ENCODE measurements at regions not wholly inside any gene's neighbourhood (a gene's known extent, or its start where the extent isn't known, plus 50 kb on each side); places are given as distances from the start of the nearest gene placed in this dataset.
"Not testable (repeated sequence)": the region's sequence is repeated elsewhere in the genome, so short reads cannot be mapped to it uniquely, and the experiment has no call there.

DNA sequence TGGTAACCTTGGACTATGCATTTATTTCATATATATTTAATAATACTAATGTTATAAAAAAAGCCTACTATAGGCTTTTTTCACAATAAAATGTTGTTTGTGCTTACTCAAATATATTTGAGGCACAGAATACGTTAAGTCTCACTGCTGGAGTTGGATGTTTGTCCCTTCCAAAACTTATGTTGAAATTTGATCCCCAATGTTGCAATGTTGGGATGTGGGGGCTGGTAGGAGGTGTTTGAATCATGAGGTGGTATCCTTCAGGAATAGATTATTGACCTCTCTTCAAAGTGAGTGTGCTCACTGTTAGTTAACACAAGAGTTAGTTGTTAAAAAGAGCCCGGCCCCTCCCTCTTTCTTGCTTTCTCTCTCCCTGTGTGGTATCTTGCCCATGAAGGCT is 1295.9 kb downstream of the JRKL start:
- DNase-seq (ENCODE audit: insufficient read length, low spot score), result no peak
- TF ChIP-seq POLR2A (IDR thresholded peaks at IDR 0.05; ENCODE audit: low read depth, low read length), result no peak
- FAIRE-seq, result no peak

- no peak for TF ChIP-seq POLR2A (IDR thresholded peaks at IDR 0.05; ENCODE audit: low read depth, low read length)
- FAIRE-seq, result no peak
- DNase-seq (ENCODE audit: insufficient read length, low spot score), result no peak
Measured at GRCh38 chr11:97687111-97687510, 1297.3 kb downstream of the JRKL start.

DNA sequence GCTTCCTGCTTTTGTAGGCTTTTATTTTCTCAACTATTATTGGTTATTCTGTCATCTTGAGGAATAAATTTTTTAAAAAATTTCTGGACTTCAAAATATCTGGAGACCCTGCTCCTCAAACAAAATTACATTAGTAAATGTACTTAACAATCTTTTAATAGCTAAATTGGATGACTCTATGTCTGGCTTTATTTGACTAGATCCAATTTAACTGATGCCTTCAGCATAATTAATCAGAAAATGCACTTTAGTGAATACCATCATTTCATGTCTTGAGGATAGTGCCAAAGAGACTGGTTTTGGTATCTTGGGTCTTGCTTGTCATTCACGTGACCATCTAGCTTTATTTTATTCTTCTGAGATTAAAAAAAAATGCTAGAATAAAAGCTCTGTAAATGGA is 1301.2 kb downstream of the JRKL start:
- FAIRE-seq, result no peak
- TF ChIP-seq POLR2A (IDR thresholded peaks at IDR 0.05; ENCODE audit: low read depth, low read length), result no peak

GRCh38 chr11:97702951-97703350 is 1313.1 kb downstream of the JRKL start:
- FAIRE-seq (no peak), DNase-seq (ENCODE audit: insufficient read length, low spot score) (no peak)
- no peak for TF ChIP-seq POLR2A (IDR thresholded peaks at IDR 0.05; ENCODE audit: low read depth, low read length)

More for the DNA sequence above, 1301.2 kb downstream of the JRKL start:
- DNase-seq (ENCODE audit: insufficient read length, low spot score), result no peak

DNA sequence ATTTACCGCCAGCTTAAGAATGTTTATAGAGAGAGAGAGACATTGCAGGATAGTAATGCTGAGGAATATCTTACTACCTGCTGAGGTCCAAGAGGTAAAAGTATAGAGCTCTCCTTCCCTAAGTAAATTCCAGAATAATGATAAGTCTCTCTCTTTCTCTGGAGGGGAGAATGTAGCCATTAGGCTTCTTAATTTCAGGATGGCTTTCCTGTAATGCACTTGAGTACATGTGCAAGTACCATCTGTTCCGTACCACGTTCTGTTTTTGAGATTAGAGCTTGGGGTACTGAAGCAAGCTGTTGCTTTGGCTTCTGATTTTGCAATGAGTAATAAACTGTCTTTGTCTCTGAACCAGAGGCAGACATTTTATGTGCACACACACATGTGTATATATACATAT is 1314.0 kb downstream of the JRKL start:
- no peak for TF ChIP-seq POLR2A (IDR thresholded peaks at IDR 0.05; ENCODE audit: low read depth, low read length)
- FAIRE-seq (no peak), DNase-seq (ENCODE audit: insufficient read length, low spot score) (no peak)

DNA sequence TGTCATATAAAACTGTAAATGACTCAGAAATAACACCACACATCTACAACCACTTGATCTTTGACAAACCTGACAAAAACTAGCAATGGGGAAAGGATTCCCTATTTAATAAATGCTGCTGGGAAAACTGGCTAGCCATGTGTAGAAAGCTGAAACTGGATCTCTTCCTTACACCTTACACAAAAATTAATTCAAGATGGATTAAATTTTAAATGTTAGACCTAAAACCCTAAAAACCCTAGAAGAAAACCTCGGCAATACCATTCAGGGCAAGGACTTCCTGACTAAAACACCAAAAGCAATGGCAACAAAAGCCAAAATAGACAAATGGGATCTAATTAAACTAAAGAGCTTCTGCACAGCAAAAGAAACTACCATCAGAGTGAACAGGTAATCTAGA is 1315.3 kb upstream of the CNTN5 start:
- not testable (repeated sequence) for FAIRE-seq; DNase-seq (ENCODE audit: insufficient read length, low spot score)

DNA sequence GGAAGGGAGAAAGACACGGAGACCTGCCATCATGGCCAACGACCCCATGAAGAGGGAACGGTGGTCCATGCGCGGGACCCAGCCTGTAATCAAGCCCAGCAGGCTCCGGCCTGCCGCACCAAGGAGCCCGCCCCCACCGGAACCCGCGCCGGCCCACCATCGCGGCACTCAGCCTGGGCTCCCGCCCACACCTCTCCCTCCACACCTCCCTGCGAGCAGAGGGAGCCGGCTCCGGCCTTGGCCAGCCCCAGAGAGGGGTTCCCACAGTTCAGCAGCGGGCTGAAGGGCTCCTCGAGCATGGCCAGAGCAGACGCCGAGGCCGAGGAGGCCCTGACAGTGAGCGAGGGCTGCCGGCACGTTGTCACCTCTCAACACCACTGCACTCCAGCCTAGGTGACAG is 1302.8 kb upstream of the CNTN5 start:
- no peak for TF ChIP-seq POLR2A (IDR thresholded peaks at IDR 0.05; ENCODE audit: low read depth, low read length)
- DNase-seq (ENCODE audit: insufficient read length, low spot score) (no peak), FAIRE-seq (no peak)

DNA sequence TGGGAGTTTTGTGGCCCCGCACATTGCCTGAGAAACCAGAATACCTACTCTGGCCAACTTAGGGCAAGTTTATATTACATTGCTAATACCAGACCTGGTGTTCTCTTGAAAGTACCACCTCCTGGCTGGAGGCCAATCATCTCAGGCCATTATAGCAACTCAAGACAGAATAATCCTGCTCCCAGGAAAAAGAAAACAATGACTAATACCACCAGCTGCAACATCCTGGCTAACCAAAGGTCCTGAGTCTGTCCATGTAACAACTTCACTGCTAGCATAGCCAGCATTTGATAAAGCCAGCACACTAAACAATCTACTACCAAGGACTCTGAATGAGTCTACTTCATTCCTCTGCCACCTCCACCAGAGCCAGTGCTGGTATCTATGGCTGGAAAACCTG is 1298.7 kb upstream of the CNTN5 start:
- no peak for TF ChIP-seq POLR2A (IDR thresholded peaks at IDR 0.05; ENCODE audit: low read depth, low read length)
- FAIRE-seq (peak; percentile 27), DNase-seq (ENCODE audit: insufficient read length, low spot score) (peak; percentile 1)

- DNase-seq (ENCODE audit: insufficient read length, low spot score) (no peak), FAIRE-seq (no peak)
- TF ChIP-seq POLR2A (IDR thresholded peaks at IDR 0.05; ENCODE audit: low read depth, low read length), result no peak
Measured at GRCh38 chr11:97722721-97723120, 1298.0 kb upstream of the CNTN5 start.

- no peak for FAIRE-seq
- DNase-seq (ENCODE audit: insufficient read length, low spot score), result no peak
- no peak for TF ChIP-seq POLR2A (IDR thresholded peaks at IDR 0.05; ENCODE audit: low read depth, low read length)
Measured at GRCh38 chr11:97729546-97730272, 1291.0 kb upstream of the CNTN5 start.

GRCh38 chr11:97732011-97732632 is 1288.6 kb upstream of the CNTN5 start:
- FAIRE-seq (no peak), DNase-seq (ENCODE audit: insufficient read length, low spot score) (no peak)
- TF ChIP-seq POLR2A (IDR thresholded peaks at IDR 0.05; ENCODE audit: low read depth, low read length), result no peak

- FAIRE-seq (no peak), DNase-seq (ENCODE audit: insufficient read length, low spot score) (no peak)
- no peak for TF ChIP-seq POLR2A (IDR thresholded peaks at IDR 0.05; ENCODE audit: low read depth, low read length)
Measured at GRCh38 chr11:97738751-97739150, 1282.0 kb upstream of the CNTN5 start.

DNA sequence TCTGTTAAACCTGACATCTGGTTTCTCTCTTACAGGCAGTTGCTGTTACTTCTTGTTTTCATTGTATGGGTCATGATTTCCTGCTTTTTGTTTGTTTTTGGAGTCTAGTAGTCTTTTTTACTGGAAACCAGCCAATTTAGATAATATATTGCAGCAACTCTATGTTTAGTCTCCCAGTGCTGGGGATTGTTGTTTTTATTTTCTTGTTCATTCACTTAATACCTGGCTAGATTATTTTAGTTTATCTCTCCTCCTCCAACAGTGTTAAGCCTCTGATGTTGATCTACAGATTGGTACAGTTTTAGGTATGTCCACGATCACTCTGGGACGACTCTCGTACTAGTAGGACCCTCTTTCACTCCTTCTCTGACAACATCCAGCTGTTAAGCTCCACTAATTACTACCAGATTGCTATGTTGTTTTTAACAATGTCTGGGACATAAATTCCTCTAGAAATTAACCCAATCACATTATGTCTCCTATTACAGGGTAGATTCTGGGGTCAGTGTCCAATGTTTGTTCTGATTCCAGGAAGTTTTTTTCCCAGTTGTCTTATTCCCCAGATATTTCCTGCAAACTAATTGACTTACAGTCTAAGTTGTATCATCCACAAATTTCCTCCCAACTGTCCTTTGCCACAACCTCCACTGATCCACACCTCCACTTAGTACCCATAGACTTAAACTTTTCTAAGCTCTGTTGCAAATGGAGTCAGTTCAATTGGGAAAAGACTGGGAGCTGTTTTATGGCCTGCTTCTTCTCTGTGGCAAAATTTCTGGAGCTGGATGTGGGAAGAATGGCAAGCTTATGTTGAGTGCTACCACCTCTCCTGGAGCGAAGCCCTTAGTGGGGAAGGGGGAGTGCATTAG is 1280.6 kb upstream of the CNTN5 start:
- DNase-seq (ENCODE audit: insufficient read length, low spot score) (no peak), FAIRE-seq (no peak)
- TF ChIP-seq POLR2A (IDR thresholded peaks at IDR 0.05; ENCODE audit: low read depth, low read length), result no peak

- no peak for DNase-seq (ENCODE audit: insufficient read length, low spot score)
- TF ChIP-seq POLR2A (IDR thresholded peaks at IDR 0.05; ENCODE audit: low read depth, low read length), result no peak
- FAIRE-seq, result no peak
Measured at GRCh38 chr11:97740801-97741151, 1280.0 kb upstream of the CNTN5 start.
